Endothelial cell of umbilical vein (primary cell): ENCODE measurements at regions not wholly inside any gene's neighbourhood (a gene's known extent, or its start where the extent isn't known, plus 50 kb on each side); places are given as distances from the start of the nearest gene placed in this dataset.

ENCODE experiments used
- BruUV-seq: library from RNA; stranded (reverse); fragments of 400-500 nt; replicated peaks from 2 replicates; lab custom pipeline; 2021; lab: Mats Ljungman, UMichigan
- CTCF ChIA-PET: fragments of 300-600, 350-600 bp; sonication (Branson Sonifier 250); formaldehyde crosslinking; loops from one replicate; lab custom pipeline; 2021; ENCODE audit warnings: antibody characterized with exemption, inconsistent platforms; lab: Charles Lee
- POLR2A ChIA-PET: fragments of 300-600, 350-600 bp; sonication (Branson Sonifier 250); formaldehyde crosslinking; loops from one replicate; lab custom pipeline; 2021; ENCODE audit warnings: antibody characterized with exemption, inconsistent platforms; lab: Charles Lee
- DNase-seq: peaks from one replicate; pipeline ENCODE4 v3.0.0-alpha.2; 2011; ENCODE audit warnings: low read depth, low spot score
- FAIRE-seq: peaks from 2 replicates; lab custom pipeline; 2011; peaks lifted over from hg19 to GRCh38; lab: Jason Lieb, UNC
- H2AFZ ChIP-seq: 2 replicates; pipeline ENCODE4 v1.6.0; 2012; ENCODE audit warnings: low read depth, low read length, control low read depth, inconsistent platforms
- H3K27ac ChIP-seq: 2 replicates; pipeline ENCODE4 v1.5.1; 2011; ENCODE audit warnings: low read depth, mild to moderate bottlenecking, control low read depth, low read length, moderate library complexity; ENCODE audit not compliant: insufficient read depth
- H3K27me3 ChIP-seq, 2 experiments: 2 replicates each; pipeline versions ENCODE4 v1.6.0 to v1.6.1; 2011; ENCODE audit warnings: low read length in 2 of 2, mixed read lengths in 1 of 2; ENCODE audit not compliant: control insufficient read depth in 2 of 2, insufficient read depth in 2 of 2
- H3K36me3 ChIP-seq, 2 experiments: 2 replicates in 1 of 2; 3 replicates in 1 of 2; pipeline ENCODE4 v1.5.1; 2011; ENCODE audit warnings: low read length in 2 of 2, mild to moderate bottlenecking in 1 of 2, moderate library complexity in 1 of 2; ENCODE audit not compliant: control insufficient read depth in 2 of 2, insufficient read depth in 2 of 2; ENCODE audit errors: extremely low read depth in 1 of 2
- H3K4me1 ChIP-seq: 3 replicates; pipeline ENCODE4 v1.5.1; 2011; ENCODE audit warnings: mild to moderate bottlenecking, low read length; ENCODE audit not compliant: control insufficient read depth, insufficient read depth; ENCODE audit errors: extremely low read depth
- H3K4me2 ChIP-seq: 2 replicates; pipeline ENCODE4 v1.6.1; 2011; ENCODE audit warnings: low read length, control low read depth, mixed read lengths; ENCODE audit not compliant: insufficient read depth
- H3K4me3 ChIP-seq, 3 experiments: fragments of 200-600 bp in 1 of 3; sonication (generic), shearing (Covaris generic) in 1 of 3; replicated peaks in 1 of 3; 2 replicates each; pipeline ENCODE4 v1.5.1; 2011 to 2016; ENCODE audit warnings: control low read depth in 3 of 3, low read length in 3 of 3, mild to moderate bottlenecking in 2 of 3, inconsistent platforms in 1 of 3, low read depth in 1 of 3, moderate library complexity in 1 of 3; ENCODE audit not compliant: insufficient read depth in 1 of 3
- H3K79me2 ChIP-seq: 2 replicates; pipeline ENCODE4 v1.6.0; 2012; ENCODE audit warnings: low read length, inconsistent platforms; ENCODE audit not compliant: control insufficient read depth, insufficient read depth
- H3K9ac ChIP-seq: replicated peaks from 2 replicates; pipeline ENCODE3; 2011; ENCODE audit warnings: low read length, control low read depth; ENCODE audit not compliant: insufficient read depth; ENCODE audit errors: extremely low read depth
- H3K9me1 ChIP-seq: replicated peaks from 3 replicates; pipeline ENCODE4 v1.6.0; 2011; ENCODE audit warnings: mild to moderate bottlenecking, low read length; ENCODE audit not compliant: control insufficient read depth, insufficient read depth; ENCODE audit errors: extremely low read depth
- H3K9me3 ChIP-seq: replicated peaks from 2 replicates; pipeline ENCODE4 v1.5.1; 2012; ENCODE audit warnings: low read length, inconsistent platforms; ENCODE audit not compliant: control insufficient read depth, insufficient read depth
- H4K20me1 ChIP-seq: replicated peaks from 2 replicates; pipeline ENCODE3; 2011; ENCODE audit warnings: mild to moderate bottlenecking, low read length; ENCODE audit not compliant: control insufficient read depth, insufficient read depth; ENCODE audit errors: extremely low read depth
- EZH2 ChIP-seq: IDR thresholded peaks from 2 replicates; pipeline ENCODE4 v1.6.1; 2012; ENCODE audit warnings: borderline replicate concordance, low read depth, mild to moderate bottlenecking, moderate library complexity, low read length, inconsistent platforms; ENCODE audit not compliant: severe bottlenecking
- FOS ChIP-seq: IDR thresholded peaks from 2 replicates; pipeline ENCODE4 v1.6.1; 2011; ENCODE audit warnings: mild to moderate bottlenecking, low read length, moderate library complexity, borderline replicate concordance; ENCODE audit not compliant: insufficient read depth
- GATA2 ChIP-seq: IDR thresholded peaks from 2 replicates; pipeline ENCODE4 v1.7.0; 2011; ENCODE audit warnings: low read depth, mild to moderate bottlenecking, moderate library complexity, mixed read lengths, low read length; ENCODE audit not compliant: insufficient read length, insufficient read depth
- JUN ChIP-seq: IDR thresholded peaks from 2 replicates; pipeline ENCODE4 v1.6.1; 2011; ENCODE audit warnings: borderline replicate concordance, low read depth; ENCODE audit not compliant: insufficient read length, insufficient read depth
- MYC ChIP-seq: IDR thresholded peaks from one replicate; pipeline ENCODE4 v1.6.1; 2011; ENCODE audit warnings: mild to moderate bottlenecking, low read depth, low read length
- POLR2A ChIP-seq: IDR thresholded peaks from 2 replicates; pipeline ENCODE4 v1.6.1; 2012; ENCODE audit warnings: low read depth, mild to moderate bottlenecking, control low read depth, low read length
- POLR2AphosphoS5 ChIP-seq: IDR thresholded peaks from 2 replicates; pipeline ENCODE4 v1.6.1; 2012; ENCODE audit warnings: low read depth, mild to moderate bottlenecking, control low read depth, low read length, moderate library complexity; ENCODE audit not compliant: insufficient read depth
- dilution Hi-C: fragments of 300-500 bp; cut with MboI; formaldehyde crosslinking; loops from one replicate; pipeline ENCODE4 v1.15.0; 2019; ENCODE audit warnings: low sequenced_read_pairs; ENCODE audit not compliant: extremely low pct_ligation_motif_present
- intact Hi-C: fragments of 100-400 bp; cut with micrococcal nuclease; formaldehyde crosslinking; loops from one replicate; pipeline ENCODE4 v1.10.0; 2022
- TF ChIP-seq, protein P1 (sequence below): IDR thresholded peaks from 2 replicates; pipeline ENCODE4 v1.6.1; 2011; ENCODE audit not compliant: insufficient read depth, insufficient read length
- TF ChIP-seq, protein P2 (sequence below), 2 donors: IDR thresholded peaks; 1 replicate in 1 of 2; 2 replicates in 1 of 2; pipeline ENCODE4 v1.5.1; 2011; ENCODE audit warnings: low read length in 2 of 2, mild to moderate bottlenecking in 2 of 2, moderate library complexity in 2 of 2, control low read depth in 1 of 2, inconsistent platforms in 1 of 2, low read depth in 1 of 2; ENCODE audit not compliant: insufficient read depth in 1 of 2; ENCODE audit errors: extremely low read depth in 1 of 2

DNA sequence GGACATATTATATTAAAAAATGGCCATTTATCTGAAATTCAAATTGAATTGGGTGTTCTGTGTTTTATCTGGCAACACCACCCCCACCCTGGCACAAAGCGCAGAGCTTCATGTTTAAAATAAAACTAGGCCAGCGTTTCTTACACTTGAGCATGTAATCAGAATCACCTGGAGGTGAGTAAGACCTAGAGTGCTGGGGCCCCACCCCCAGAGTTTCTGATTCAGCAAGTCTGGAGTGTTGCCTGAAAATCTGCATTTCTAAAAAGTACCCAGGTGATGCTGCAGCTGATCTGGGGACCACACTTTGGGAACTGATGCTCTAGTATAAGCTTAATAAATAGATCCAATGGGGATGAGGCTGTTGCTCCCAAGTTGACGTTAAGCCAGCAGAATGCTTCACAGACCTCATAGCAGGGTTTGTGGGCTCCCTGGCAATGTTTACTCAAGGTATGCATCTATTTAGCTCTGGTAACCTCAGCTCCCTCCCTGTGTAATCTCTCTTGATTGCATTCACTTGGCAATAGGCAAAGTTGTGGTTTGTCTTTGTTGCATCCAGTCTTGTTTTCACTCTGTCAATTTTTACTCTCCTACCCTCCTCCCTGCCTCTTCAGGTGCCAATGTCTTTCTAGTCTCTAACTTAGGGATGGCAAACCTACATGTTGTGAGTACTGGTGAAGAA lies 99.8 kb upstream of the TEX13D start:
- Histone ChIP-seq H3K79me2 (no peaks in the 10 kb centered on the region), H3K9me1 (no peaks in the 10 kb centered on the region), H3K9ac (no peak overlapping the region), H3K27me3 (no peaks in the 10 kb centered on the region), H3K4me2 (no peak overlapping the region), H3K36me3 (no peaks in the 10 kb centered on the region), H3K9me3 (no peaks in the 10 kb centered on the region), H3K4me1 (no peaks in the 10 kb centered on the region), H4K20me1 (no peaks in the 10 kb centered on the region), H3K4me3 (no peak overlapping the region), H2AFZ (no peak overlapping the region), H3K27ac (no peak overlapping the region)
- CTCF ChIA-PET: no interaction called here
- intact Hi-C loops: no loop called here
- dilution Hi-C loops: no loop called here
- POLR2A ChIA-PET: no interaction called here
- FAIRE-seq (no peak), DNase-seq (no peak)
- BruUV-seq: no TSS peak
- TF ChIP-seq EZH2 (no peak), JUN (no peak), POLR2A (no peak), FOS (no peak), POLR2AphosphoS5 (no peak), MYC (no peak), GATA2 (no peak)
- TF ChIP-seq, protein P1, sequence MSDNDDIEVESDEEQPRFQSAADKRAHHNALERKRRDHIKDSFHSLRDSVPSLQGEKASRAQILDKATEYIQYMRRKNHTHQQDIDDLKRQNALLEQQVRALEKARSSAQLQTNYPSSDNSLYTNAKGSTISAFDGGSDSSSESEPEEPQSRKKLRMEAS: no peak
- TF ChIP-seq, protein P2, sequence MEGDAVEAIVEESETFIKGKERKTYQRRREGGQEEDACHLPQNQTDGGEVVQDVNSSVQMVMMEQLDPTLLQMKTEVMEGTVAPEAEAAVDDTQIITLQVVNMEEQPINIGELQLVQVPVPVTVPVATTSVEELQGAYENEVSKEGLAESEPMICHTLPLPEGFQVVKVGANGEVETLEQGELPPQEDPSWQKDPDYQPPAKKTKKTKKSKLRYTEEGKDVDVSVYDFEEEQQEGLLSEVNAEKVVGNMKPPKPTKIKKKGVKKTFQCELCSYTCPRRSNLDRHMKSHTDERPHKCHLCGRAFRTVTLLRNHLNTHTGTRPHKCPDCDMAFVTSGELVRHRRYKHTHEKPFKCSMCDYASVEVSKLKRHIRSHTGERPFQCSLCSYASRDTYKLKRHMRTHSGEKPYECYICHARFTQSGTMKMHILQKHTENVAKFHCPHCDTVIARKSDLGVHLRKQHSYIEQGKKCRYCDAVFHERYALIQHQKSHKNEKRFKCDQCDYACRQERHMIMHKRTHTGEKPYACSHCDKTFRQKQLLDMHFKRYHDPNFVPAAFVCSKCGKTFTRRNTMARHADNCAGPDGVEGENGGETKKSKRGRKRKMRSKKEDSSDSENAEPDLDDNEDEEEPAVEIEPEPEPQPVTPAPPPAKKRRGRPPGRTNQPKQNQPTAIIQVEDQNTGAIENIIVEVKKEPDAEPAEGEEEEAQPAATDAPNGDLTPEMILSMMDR (IDR thresholded peaks at IDR 0.05; ENCODE audit: extremely low read depth in 1 of 2, insufficient read depth in 1 of 2, low read depth in 1 of 2, low read length in 2 of 2): no peak
